Activated naive CD4-positive, alpha-beta T cell treated with anti-CD3 and anti-CD28 coated beads, Interleukin-2, amount 10 ng/mL, durations not matched to agents 7 days and 5 days (primary cell): ENCODE measurements at regions not wholly inside any gene's neighbourhood (a gene's known extent, or its start where the extent isn't known, plus 50 kb on each side); places are given as distances from the start of the nearest gene placed in this dataset.

Experiments used
- CTCF ChIA-PET: fragments of 350-600 bp; sonication (Branson Sonifier 250); formaldehyde crosslinking; loops from one replicate; lab custom pipeline; 2021; ENCODE audit warnings: antibody characterized with exemption; lab: Charles Lee
- DNase-seq: peaks from one replicate; pipeline ENCODE4 v3.0.0-alpha.2; 2020
- H3K27ac Mint-ChIP-seq: one replicate; pipeline ENCODE4 v1.8.0; 2021; ENCODE audit warnings: mild to moderate bottlenecking, moderate library complexity, mixed read lengths
- H3K27me3 Mint-ChIP-seq: one replicate; pipeline ENCODE4 v1.8.0; 2021; ENCODE audit warnings: mild to moderate bottlenecking, mixed read lengths
- H3K36me3 Mint-ChIP-seq: one replicate; pipeline ENCODE4 v1.8.0; 2021; ENCODE audit warnings: mixed read lengths
- H3K4me1 Mint-ChIP-seq: one replicate; pipeline ENCODE4 v1.8.0; 2021; ENCODE audit warnings: mixed read lengths
- H3K4me3 Mint-ChIP-seq: one replicate; pipeline ENCODE4 v1.8.0; 2021; ENCODE audit warnings: mild to moderate bottlenecking, moderate library complexity, mixed read lengths
- H3K9me3 Mint-ChIP-seq: one replicate; pipeline ENCODE4 v1.8.0; 2021; ENCODE audit warnings: mixed read lengths

DNA sequence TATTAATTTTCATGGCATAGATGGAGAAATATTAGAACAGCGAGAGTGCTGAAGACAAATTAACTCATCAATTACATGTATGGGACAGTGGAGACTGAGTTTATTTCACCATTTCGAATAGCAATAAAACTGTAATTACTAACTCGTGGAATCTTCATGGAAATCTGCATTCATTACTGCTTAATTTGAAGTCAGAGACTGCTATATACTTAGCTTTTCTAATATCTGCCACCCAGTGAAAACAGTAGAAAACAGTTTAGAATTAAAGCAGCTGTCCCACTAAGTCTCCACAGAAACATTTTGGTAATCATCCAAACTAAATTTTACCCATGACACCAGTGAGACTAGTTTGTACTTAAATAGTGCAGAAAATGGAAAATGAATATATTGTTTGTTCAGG, 56.8 kb downstream of the IZUMO3 start:
- H3K4me1 Mint-ChIP-seq = no peaks in the 10 kb centered on the region
- no peaks in the 10 kb centered on the region for H3K27me3 Mint-ChIP-seq
- H3K4me3 Mint-ChIP-seq = no peak overlapping the region
- H3K9me3 Mint-ChIP-seq = peaks cover 10% of the 10 kb centered on the region
- DNase-seq = no peak
- H3K27ac Mint-ChIP-seq = no peak overlapping the region
- CTCF ChIA-PET = no interaction called here
- no peaks in the 10 kb centered on the region for H3K36me3 Mint-ChIP-seq

DNA sequence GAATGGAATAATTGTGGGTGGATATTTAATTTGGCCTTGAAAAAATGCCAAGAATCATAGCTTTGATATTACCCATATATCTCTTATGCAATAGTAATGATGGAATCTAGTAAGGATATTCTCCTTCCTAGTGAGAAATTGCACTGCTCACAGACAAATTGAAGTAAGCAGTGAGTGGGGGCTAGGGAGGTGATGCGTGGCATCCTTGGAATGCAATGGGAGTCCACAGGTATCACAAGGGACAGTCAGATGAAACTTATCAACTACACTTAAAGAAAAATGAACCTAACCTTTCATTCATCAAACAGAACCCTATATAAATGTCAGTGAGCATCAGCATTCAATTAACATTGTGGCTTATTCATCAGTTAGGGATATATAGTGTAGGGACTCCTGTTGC, 57.8 kb downstream of the IZUMO3 start:
- no peak for DNase-seq
- Mint-ChIP-seq H3K4me1 (no peaks in the 10 kb centered on the region), H3K4me3 (no peak overlapping the region), H3K9me3 (peaks cover 8% of the 10 kb centered on the region), H3K27ac (no peak overlapping the region), H3K36me3 (no peaks in the 10 kb centered on the region), H3K27me3 (no peaks in the 10 kb centered on the region)
- CTCF ChIA-PET = no interaction called here

DNA sequence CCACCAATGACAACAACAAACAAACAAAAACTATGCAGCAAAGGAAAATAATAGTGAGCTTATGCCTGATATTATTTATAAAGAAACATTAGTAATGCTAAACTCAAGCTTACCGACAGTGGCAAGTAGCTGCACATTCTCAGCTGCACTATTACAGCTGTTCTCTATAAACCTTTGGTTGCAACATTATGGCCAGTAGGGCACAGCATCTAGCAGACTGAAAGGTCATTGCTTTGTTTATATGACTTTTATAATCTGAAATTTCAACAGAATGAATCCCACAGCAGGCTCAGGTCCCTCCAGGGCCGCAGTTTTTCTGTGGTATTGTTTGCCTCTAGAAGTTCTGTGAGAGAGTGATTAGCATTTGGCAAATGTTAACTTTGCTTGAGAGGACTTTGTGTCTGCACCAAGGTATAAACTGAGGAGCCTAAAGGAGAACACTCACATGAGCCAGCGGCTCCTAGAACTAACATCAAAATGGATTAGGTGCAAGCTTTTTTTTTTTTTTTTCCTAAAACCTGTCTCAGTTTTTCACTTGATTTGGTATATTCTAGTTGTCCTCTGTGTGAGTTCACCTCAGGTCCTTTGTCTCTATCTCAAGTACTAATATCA, 58.3 kb downstream of the IZUMO3 start:
- Mint-ChIP-seq H3K27ac (no peak overlapping the region), H3K27me3 (no peaks in the 10 kb centered on the region), H3K9me3 (peaks cover 8% of the 10 kb centered on the region), H3K4me1 (no peaks in the 10 kb centered on the region), H3K4me3 (no peak overlapping the region), H3K36me3 (no peaks in the 10 kb centered on the region)
- CTCF ChIA-PET = no interaction called here
- DNase-seq = no peak

DNA sequence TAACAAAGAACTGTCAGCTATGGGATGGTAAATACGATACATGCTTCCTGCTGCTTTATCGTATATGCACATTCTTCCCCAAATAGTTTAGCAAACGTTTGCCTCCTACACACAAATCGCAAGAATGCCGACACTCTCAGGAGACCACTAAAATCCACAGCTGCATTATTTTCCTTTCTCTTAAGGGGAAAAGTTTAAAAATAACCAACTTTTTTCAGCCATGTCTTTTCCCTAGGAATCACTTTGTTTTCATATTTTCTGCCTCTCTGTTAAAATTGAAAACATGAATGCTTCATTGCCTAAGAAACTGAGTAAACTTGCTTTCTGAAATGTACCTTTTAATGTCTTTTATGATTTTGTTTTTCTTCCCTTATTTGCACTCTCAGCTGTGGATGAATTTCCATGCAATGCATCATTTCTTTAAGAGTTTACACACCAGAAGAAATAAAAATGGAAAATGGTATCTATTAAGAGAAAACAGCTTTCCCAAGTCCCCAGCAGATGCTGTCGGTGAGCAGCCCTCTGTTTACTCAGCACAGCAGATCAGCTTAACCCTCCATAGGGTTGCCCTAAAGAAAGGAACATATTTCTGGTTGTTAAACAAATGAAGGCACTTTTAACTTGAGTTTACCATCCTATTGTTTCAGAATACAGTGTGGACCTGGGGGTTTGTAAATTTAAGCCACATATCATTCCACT, 66.2 kb downstream of the IZUMO3 start:
- H3K27me3 Mint-ChIP-seq = no peaks in the 10 kb centered on the region
- H3K4me1 Mint-ChIP-seq = no peaks in the 10 kb centered on the region
- no peak overlapping the region for H3K4me3 Mint-ChIP-seq
- H3K27ac Mint-ChIP-seq = no peak overlapping the region
- no peaks in the 10 kb centered on the region for H3K36me3 Mint-ChIP-seq
- CTCF ChIA-PET = no interaction called here
- DNase-seq = no peak
- H3K9me3 Mint-ChIP-seq = peaks cover 5% of the 10 kb centered on the region

DNA sequence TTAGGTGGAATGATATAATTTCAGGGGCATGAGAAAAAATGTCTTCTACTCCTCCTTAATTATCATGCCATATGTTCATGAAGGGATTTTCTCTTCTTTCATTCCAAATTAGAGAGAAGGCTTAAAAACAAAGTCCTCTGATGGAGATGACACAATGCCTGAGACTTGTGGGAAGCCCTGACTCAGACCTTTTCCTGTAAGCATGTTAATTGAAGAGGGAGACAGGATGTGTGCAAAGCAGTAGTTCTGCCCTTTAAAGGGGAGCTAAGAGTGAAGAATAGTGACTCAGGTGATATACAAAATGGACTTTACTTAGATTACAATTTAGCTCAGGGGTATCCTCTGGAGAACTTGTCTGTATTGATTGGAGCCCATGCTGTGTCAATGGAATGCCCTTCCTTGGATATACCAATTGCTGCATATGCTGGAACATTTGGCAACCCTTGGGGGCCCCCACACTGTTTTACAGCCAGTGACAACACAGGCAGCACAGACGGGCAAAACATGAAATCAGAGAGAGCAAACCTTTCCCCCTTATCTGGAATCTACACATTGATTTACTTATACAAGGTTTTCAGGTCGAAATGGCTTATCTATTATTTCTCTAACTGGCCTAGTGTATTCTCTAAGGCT, 81.3 kb downstream of the IZUMO3 start:
- CTCF ChIA-PET = no interaction called here
- no peak for DNase-seq
- no peaks in the 10 kb centered on the region for H3K36me3 Mint-ChIP-seq
- no peaks in the 10 kb centered on the region for H3K27me3 Mint-ChIP-seq
- no peak overlapping the region for H3K27ac Mint-ChIP-seq
- H3K4me1 Mint-ChIP-seq = no peaks in the 10 kb centered on the region
- H3K4me3 Mint-ChIP-seq = no peak overlapping the region
- H3K9me3 Mint-ChIP-seq = peaks cover 13% of the 10 kb centered on the region

DNA sequence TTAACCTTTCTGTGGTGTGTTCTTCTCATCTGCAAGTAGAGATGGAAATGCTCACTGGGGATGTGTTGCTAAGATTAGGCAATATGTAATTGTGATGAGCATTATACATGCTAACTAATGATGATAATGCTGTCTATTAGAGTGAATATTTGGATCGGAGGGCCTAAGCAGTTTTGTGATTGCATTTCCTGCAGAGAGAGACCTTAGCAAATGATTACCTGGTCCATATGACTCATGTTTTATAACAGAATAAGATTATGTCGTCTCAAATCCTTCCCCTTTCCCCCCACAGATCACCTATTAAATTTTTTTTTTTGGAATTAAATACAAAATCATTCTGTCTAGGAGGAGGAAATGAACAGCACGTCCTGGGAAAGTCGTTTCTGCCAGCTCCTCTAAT, 82.7 kb downstream of the IZUMO3 start:
- no peak overlapping the region for H3K4me3 Mint-ChIP-seq
- no peaks in the 10 kb centered on the region for H3K4me1 Mint-ChIP-seq
- no peaks in the 10 kb centered on the region for H3K27me3 Mint-ChIP-seq
- no peak for DNase-seq
- no peaks in the 10 kb centered on the region for H3K36me3 Mint-ChIP-seq
- H3K9me3 Mint-ChIP-seq = peaks cover 14% of the 10 kb centered on the region
- no peak overlapping the region for H3K27ac Mint-ChIP-seq
- CTCF ChIA-PET = interaction anchor here (0.6 kb wide), 1 partner anchor 128 kb away, joined by 3 read pairs; no protein-coding TSS in a partner anchor

DNA sequence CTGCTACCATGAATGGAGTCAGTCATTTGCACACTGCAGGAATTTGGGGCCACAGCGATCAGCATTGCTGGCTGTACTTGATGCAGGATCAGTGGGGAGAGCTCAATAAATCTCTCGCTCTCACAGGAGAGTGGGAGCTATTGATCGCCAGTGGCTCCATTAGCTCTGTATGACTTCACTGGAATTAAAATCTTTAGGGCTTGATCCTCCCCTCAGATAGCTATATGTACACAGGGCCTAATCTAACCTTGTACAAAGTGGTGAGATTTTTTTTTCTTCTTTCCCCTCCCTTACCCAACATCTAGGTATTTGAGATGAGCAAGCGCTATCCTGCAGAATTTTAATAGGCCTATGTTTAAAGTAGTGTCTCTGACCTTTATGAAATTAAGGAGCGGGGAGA, 84.9 kb downstream of the IZUMO3 start:
- no peak for DNase-seq
- H3K4me3 Mint-ChIP-seq = no peak overlapping the region
- CTCF ChIA-PET = no interaction called here
- H3K36me3 Mint-ChIP-seq = no peaks in the 10 kb centered on the region
- H3K27me3 Mint-ChIP-seq = no peaks in the 10 kb centered on the region
- H3K27ac Mint-ChIP-seq = no peak overlapping the region
- peaks cover 14% of the 10 kb centered on the region for H3K9me3 Mint-ChIP-seq
- H3K4me1 Mint-ChIP-seq = no peaks in the 10 kb centered on the region

DNA sequence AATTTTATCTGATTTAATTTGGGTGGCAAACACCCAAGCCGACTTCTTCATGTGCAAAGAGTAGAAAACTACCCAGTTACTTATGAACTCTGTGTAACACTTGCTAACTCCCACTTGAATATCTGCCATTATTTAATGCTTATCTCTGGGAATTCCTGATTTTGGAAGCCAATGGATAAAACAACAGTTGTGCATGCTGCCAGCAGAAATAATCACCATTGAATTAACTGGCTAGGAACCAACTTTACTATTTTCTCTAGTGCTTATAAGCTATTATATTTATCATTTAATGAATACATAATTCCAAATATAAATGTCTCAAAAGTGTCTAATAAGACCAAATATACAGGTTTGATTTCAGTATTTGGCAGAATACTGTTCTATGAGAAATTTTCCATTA, 85.7 kb downstream of the IZUMO3 start:
- no peak for DNase-seq
- Mint-ChIP-seq H3K4me1 (no peaks in the 10 kb centered on the region), H3K36me3 (no peaks in the 10 kb centered on the region), H3K27me3 (no peaks in the 10 kb centered on the region), H3K27ac (no peak overlapping the region), H3K9me3 (peaks cover 14% of the 10 kb centered on the region), H3K4me3 (no peak overlapping the region)
- CTCF ChIA-PET = no interaction called here

DNA sequence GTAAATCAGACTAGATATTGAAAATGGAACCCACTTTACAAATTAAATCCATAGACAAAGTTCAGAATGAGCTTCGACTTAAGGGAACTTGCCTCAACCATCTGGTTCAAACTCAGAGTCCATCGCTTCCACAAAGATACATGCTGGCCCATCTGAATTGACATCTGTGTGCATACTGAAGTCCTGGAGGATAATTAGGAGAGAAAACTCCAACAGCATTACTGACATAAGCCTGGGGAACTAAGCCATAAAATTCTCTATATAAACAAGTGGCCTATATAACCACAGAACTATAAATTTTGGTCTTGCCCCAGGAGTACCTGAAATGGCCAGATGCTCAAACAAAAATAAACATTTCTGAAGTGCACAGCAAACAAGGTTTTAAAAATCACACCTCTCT, 94.4 kb downstream of the IZUMO3 start:
- Mint-ChIP-seq H3K9me3 (peaks cover 9% of the 10 kb centered on the region), H3K36me3 (no peaks in the 10 kb centered on the region), H3K27me3 (no peaks in the 10 kb centered on the region), H3K4me1 (no peaks in the 10 kb centered on the region), H3K4me3 (no peak overlapping the region), H3K27ac (no peak overlapping the region)
- no peak for DNase-seq
- CTCF ChIA-PET = no interaction called here

DNA sequence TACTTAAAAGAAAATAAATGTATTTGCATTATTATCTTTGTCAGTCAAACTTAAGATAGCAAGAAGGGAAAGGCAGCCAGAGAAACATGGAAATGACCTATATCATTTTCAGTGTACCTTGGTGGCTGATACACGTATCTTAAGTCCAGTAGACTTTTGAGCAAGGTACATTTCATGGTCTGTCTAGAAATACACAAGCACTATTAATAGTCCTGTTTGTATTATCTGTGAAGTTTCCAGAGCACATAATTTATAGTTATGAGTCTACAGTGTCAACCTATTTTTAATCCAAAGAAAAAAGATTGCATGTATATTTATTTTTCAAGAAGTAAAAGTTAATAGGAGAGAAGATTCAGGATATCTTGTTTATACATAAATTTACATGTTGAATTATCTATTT, 95.7 kb downstream of the IZUMO3 start:
- Mint-ChIP-seq H3K4me3 (no peak overlapping the region), H3K27ac (no peak overlapping the region), H3K27me3 (no peaks in the 10 kb centered on the region), H3K36me3 (no peaks in the 10 kb centered on the region), H3K4me1 (no peaks in the 10 kb centered on the region), H3K9me3 (peaks cover 16% of the 10 kb centered on the region)
- CTCF ChIA-PET = no interaction called here
- DNase-seq = no peak

DNA sequence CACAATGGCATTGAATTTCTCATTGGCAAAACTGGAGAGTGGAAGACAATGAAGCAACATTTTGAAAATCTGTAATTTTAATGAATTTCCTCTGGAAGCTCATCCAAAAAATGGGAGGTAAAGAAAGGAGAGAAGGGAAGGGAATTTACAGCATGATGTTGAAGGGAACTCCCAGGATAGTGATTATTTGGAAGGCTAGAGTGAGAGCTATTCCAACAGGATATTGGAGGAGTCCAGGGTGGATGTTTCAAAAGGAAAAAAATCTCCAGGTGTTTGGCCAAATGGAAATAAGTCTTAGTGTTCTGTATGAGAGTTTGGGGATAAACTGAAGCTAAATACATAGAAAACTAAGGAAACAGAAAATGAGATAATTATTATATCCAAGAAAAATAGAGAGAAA, 106.2 kb downstream of the IZUMO3 start:
- Mint-ChIP-seq H3K27ac (no peak overlapping the region), H3K36me3 (no peaks in the 10 kb centered on the region), H3K4me3 (no peak overlapping the region), H3K4me1 (no peaks in the 10 kb centered on the region), H3K9me3 (peaks cover 5% of the 10 kb centered on the region), H3K27me3 (no peaks in the 10 kb centered on the region)
- DNase-seq = no peak
- CTCF ChIA-PET = no interaction called here

DNA sequence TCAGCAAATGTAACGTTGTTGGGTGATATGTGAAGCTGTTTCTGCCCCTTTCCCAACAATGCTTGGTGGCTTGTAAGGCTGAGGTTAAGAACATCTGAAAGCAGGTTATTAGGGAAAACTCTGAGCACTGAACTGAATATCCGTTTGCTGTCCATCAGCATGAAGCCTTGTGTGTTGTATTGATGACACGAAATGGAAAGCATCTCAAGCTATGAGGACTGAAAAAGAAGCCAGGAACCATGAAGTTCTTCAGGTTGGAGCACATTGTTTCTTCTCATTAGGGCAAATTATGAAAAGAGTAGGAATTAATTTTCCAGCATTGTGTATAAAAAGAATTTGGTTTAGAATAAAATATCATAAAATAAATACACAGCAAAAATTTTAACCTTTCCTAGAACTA, 106.8 kb downstream of the IZUMO3 start:
- H3K27ac Mint-ChIP-seq = no peak overlapping the region
- H3K36me3 Mint-ChIP-seq = no peaks in the 10 kb centered on the region
- H3K9me3 Mint-ChIP-seq = peaks cover 3% of the 10 kb centered on the region
- CTCF ChIA-PET = no interaction called here
- H3K4me3 Mint-ChIP-seq = no peak overlapping the region
- DNase-seq = no peak
- H3K27me3 Mint-ChIP-seq = no peaks in the 10 kb centered on the region
- no peaks in the 10 kb centered on the region for H3K4me1 Mint-ChIP-seq

DNA sequence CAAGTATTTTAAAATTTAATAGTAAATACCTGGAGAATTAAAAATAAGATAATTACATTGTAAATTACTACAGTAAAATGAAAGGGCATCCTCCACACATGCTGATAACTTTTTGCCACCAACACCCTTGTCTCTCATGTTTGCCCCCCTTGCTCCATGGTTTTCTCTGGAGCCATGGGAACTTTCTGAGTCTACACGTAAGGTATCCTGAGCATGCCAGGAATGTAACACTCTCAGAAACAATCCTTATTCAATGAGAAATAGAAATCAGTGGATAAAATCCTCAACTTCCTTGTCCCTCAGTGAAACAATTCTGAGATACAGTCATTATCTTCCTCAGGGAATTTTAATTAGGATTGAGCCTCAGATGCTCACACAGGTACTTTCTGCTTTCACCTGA, 108.9 kb downstream of the IZUMO3 start:
- CTCF ChIA-PET = no interaction called here
- Mint-ChIP-seq H3K27ac (no peak overlapping the region), H3K4me3 (no peak overlapping the region), H3K36me3 (no peaks in the 10 kb centered on the region), H3K27me3 (no peaks in the 10 kb centered on the region), H3K4me1 (no peaks in the 10 kb centered on the region), H3K9me3 (peaks cover 9% of the 10 kb centered on the region)
- DNase-seq = no peak

DNA sequence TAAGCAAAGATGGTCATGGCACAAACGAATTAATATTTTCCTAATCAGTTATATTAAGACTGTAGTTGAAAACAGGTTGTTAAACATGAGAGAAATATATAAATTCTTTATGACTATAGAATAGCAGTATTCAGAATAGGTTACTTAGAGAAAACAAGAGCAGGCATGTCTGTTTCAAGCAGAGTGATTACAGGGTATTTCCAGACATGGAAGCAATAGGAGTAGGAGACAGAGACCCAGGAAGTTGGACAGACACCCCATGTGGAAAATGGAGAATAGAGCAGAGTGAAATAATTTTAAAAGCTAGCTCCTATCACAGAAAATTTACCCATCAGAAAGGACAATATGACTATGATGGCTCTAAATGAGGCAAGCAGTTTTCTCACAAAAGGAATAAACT, 111.5 kb downstream of the IZUMO3 start:
- CTCF ChIA-PET = no interaction called here
- H3K36me3 Mint-ChIP-seq = no peaks in the 10 kb centered on the region
- no peak overlapping the region for H3K27ac Mint-ChIP-seq
- H3K4me3 Mint-ChIP-seq = no peak overlapping the region
- H3K9me3 Mint-ChIP-seq = peaks cover 7% of the 10 kb centered on the region
- DNase-seq = no peak
- no peaks in the 10 kb centered on the region for H3K27me3 Mint-ChIP-seq
- H3K4me1 Mint-ChIP-seq = no peaks in the 10 kb centered on the region

DNA sequence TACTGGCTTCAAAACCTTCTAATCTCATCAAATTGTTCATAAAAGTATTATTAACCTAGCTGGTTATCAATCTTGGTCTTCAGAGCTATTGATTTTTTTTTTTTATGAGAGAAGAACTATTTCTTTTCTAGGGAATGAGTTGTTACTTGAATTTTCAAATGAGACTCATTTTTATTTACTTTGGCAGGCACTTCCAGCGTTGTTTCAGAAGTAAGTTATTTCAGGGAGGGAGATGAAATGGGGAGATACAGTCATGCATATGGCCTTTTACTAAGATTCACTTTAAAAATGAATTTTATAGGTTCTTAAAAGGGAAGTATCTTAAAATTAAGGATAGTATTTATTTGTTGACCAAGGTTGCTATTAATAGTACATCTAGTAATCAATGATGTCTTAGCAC, 129.6 kb downstream of the IZUMO3 start:
- CTCF ChIA-PET = no interaction called here
- Mint-ChIP-seq H3K4me1 (no peaks in the 10 kb centered on the region), H3K27me3 (no peaks in the 10 kb centered on the region), H3K4me3 (no peak overlapping the region), H3K36me3 (no peaks in the 10 kb centered on the region), H3K27ac (no peak overlapping the region), H3K9me3 (peaks cover 16% of the 10 kb centered on the region)
- DNase-seq = no peak
